ENCODE measurements at regions not wholly inside any gene's neighbourhood (a gene's known extent, or its start where the extent isn't known, plus 50 kb on each side); places are given as distances from the start of the nearest gene placed in this dataset.

- Histone ChIP-seq H3K4me1 (ENCODE audit: control insufficient read depth, extremely low read depth, insufficient read depth, low read length) (no peaks in the 10 kb centered on the region), H3K4me3 (replicated peaks in 1 of 4; ENCODE audit: control extremely low read depth in 1 of 4, insufficient read depth in 1 of 4, low read depth in 3 of 4, low read length in 4 of 4) (no peak overlapping the region), H3K27me3 (ENCODE audit: control insufficient read depth, insufficient read depth, low read length) (no peaks in the 10 kb centered on the region), H3K9me3 (ENCODE audit: control insufficient read depth, insufficient read depth, low read depth, low read length) (no peaks in the 10 kb centered on the region), H4K20me1 (ENCODE audit: control insufficient read depth, extremely low read depth, insufficient read depth, low read length) (no peaks in the 10 kb centered on the region), H3K36me3 (ENCODE audit: control insufficient read depth, insufficient read depth, low read length) (no peaks in the 10 kb centered on the region), H2AFZ (ENCODE audit: low read length) (no peak overlapping the region), H3K79me2 (ENCODE audit: control insufficient read depth, insufficient read depth, low read length) (no peaks in the 10 kb centered on the region), H3K4me2 (ENCODE audit: extremely low read depth, insufficient read depth, low read length) (no peak overlapping the region), H3K27ac (ENCODE audit: insufficient read depth, low read length) (no peak overlapping the region), H3K9ac (ENCODE audit: insufficient read depth, low read length) (no peak overlapping the region)
- no peak for DNase-seq (ENCODE audit: low read depth in 2 of 2)
- TF ChIP-seq EZH2 (IDR thresholded peaks at IDR 0.05; ENCODE audit: low read length, missing control alignments) (no peak), CTCF (conservative IDR thresholded peaks at IDR 0.05 in 1 of 2, IDR thresholded peaks at IDR 0.05 in 1 of 2; ENCODE audit: low read depth in 1 of 2, low read length in 2 of 2) (no peak)
These were observed 114.1 kb upstream of the KCNIP4 start for GRCh38 chr4:22062676-22063075.

- Histone ChIP-seq H2AFZ (ENCODE audit: low read length) (no peak overlapping the region), H3K4me1 (ENCODE audit: control insufficient read depth, extremely low read depth, insufficient read depth, low read length) (no peaks in the 10 kb centered on the region), H3K4me2 (ENCODE audit: extremely low read depth, insufficient read depth, low read length) (no peak overlapping the region), H3K9me3 (ENCODE audit: control insufficient read depth, insufficient read depth, low read depth, low read length) (no peaks in the 10 kb centered on the region), H3K36me3 (ENCODE audit: control insufficient read depth, insufficient read depth, low read length) (no peaks in the 10 kb centered on the region), H3K27me3 (ENCODE audit: control insufficient read depth, insufficient read depth, low read length) (no peaks in the 10 kb centered on the region), H3K27ac (ENCODE audit: insufficient read depth, low read length) (no peak overlapping the region), H4K20me1 (ENCODE audit: control insufficient read depth, extremely low read depth, insufficient read depth, low read length) (no peaks in the 10 kb centered on the region), H3K79me2 (ENCODE audit: control insufficient read depth, insufficient read depth, low read length) (no peaks in the 10 kb centered on the region), H3K9ac (ENCODE audit: insufficient read depth, low read length) (no peak overlapping the region), H3K4me3 (replicated peaks in 1 of 4; ENCODE audit: control extremely low read depth in 1 of 4, insufficient read depth in 1 of 4, low read depth in 3 of 4, low read length in 4 of 4) (no peak overlapping the region)
- no peak for DNase-seq (ENCODE audit: low read depth in 2 of 2)
- TF ChIP-seq CTCF (conservative IDR thresholded peaks at IDR 0.05 in 1 of 2, IDR thresholded peaks at IDR 0.05 in 1 of 2; ENCODE audit: low read depth in 1 of 2, low read length in 2 of 2) = no peak
- no peak for TF ChIP-seq EZH2 (IDR thresholded peaks at IDR 0.05; ENCODE audit: low read length, missing control alignments)
These were observed 107.4 kb upstream of the KCNIP4 start for GRCh38 chr4:22055954-22056353.

GRCh38 chr4:22052076-22052475, 103.5 kb upstream of the KCNIP4 start:
- no peak overlapping the region for H3K27ac ChIP-seq (ENCODE audit: insufficient read depth, low read length)
- no peaks in the 10 kb centered on the region for H4K20me1 ChIP-seq (ENCODE audit: control insufficient read depth, extremely low read depth, insufficient read depth, low read length)
- H3K9me3 ChIP-seq (ENCODE audit: control insufficient read depth, insufficient read depth, low read depth, low read length) = no peaks in the 10 kb centered on the region
- TF ChIP-seq CTCF (conservative IDR thresholded peaks at IDR 0.05 in 1 of 2, IDR thresholded peaks at IDR 0.05 in 1 of 2; ENCODE audit: low read depth in 1 of 2, low read length in 2 of 2) (no peak), EZH2 (IDR thresholded peaks at IDR 0.05; ENCODE audit: low read length, missing control alignments) (no peak)
- no peak overlapping the region for H3K4me2 ChIP-seq (ENCODE audit: extremely low read depth, insufficient read depth, low read length)
- H3K79me2 ChIP-seq (ENCODE audit: control insufficient read depth, insufficient read depth, low read length) = no peaks in the 10 kb centered on the region
- no peak overlapping the region for H2AFZ ChIP-seq (ENCODE audit: low read length)
- H3K9ac ChIP-seq (ENCODE audit: insufficient read depth, low read length) = no peak overlapping the region
- H3K27me3 ChIP-seq (ENCODE audit: control insufficient read depth, insufficient read depth, low read length) = no peaks in the 10 kb centered on the region
- H3K4me1 ChIP-seq (ENCODE audit: control insufficient read depth, extremely low read depth, insufficient read depth, low read length) = no peaks in the 10 kb centered on the region
- H3K36me3 ChIP-seq (ENCODE audit: control insufficient read depth, insufficient read depth, low read length) = no peaks in the 10 kb centered on the region
- DNase-seq (ENCODE audit: low read depth in 2 of 2) = no peak
- H3K4me3 ChIP-seq (replicated peaks in 1 of 4; ENCODE audit: control extremely low read depth in 1 of 4, insufficient read depth in 1 of 4, low read depth in 3 of 4, low read length in 4 of 4) = no peak overlapping the region

Measured in fibroblast of lung (primary cell).